Occipital lobe (tissue), 1 donor: ENCODE measurements at regions not wholly inside any gene's neighbourhood (a gene's known extent, or its start where the extent isn't known, plus 50 kb on each side); places are given as distances from the start of the nearest gene placed in this dataset.
A peak's percentile ranks its signal among the peaks of the same experiment; 100 is the strongest.
"Not testable (repeated sequence)": the region's sequence is repeated elsewhere in the genome, so short reads cannot be mapped to it uniquely, and the experiment has no call there.

ENCODE experiments used
- DNase-seq: peaks from one replicate; lab custom pipeline; 2025; lab: John Stamatoyannopoulos, UW

- peak; percentile 2 for DNase-seq
Observed at GRCh38 chr7:19377611-19378344, 232.6 kb upstream of the FERD3L start.

GRCh38 chr7:19376538-19376937 lies 231.3 kb upstream of the FERD3L start:
- no peak for DNase-seq

- DNase-seq = no peak
Observed at GRCh38 chr7:19375976-19376375, 230.8 kb upstream of the FERD3L start.

- DNase-seq = no peak
Observed at GRCh38 chr7:19373334-19373733, 228.1 kb upstream of the FERD3L start.

- DNase-seq = no peak
Observed at GRCh38 chr7:19369806-19370205, 224.6 kb upstream of the FERD3L start.

GRCh38 chr7:19369182-19369581 lies 224.0 kb upstream of the FERD3L start:
- no peak for DNase-seq

- DNase-seq = no peak
Observed at GRCh38 chr7:19368491-19368925, 223.3 kb upstream of the FERD3L start.

GRCh38 chr7:19364950-19365349 lies 219.7 kb upstream of the FERD3L start:
- no peak for DNase-seq

- DNase-seq = no peak
Observed at GRCh38 chr7:19362099-19362498, 216.9 kb upstream of the FERD3L start.

- DNase-seq = no peak
Observed at GRCh38 chr7:19353180-19353579, 208.0 kb upstream of the FERD3L start.

GRCh38 chr7:19352305-19352695 lies 207.1 kb upstream of the FERD3L start:
- DNase-seq = no peak

GRCh38 chr7:19351341-19352304 lies 206.4 kb upstream of the FERD3L start:
- DNase-seq = no peak

- no peak for DNase-seq
Observed at GRCh38 chr7:19339512-19339911, 194.3 kb upstream of the FERD3L start.

- DNase-seq = not testable (repeated sequence)
Observed at GRCh38 chr7:19338512-19338911, 193.3 kb upstream of the FERD3L start.

GRCh38 chr7:19336836-19337383 lies 191.7 kb upstream of the FERD3L start:
- DNase-seq = no peak

- DNase-seq = no peak
Observed at GRCh38 chr7:19333706-19334105, 188.5 kb upstream of the FERD3L start.

GRCh38 chr7:19327018-19327417 lies 181.8 kb upstream of the FERD3L start:
- DNase-seq = no peak

- no peak for DNase-seq
Observed at GRCh38 chr7:19322002-19322401, 176.8 kb upstream of the FERD3L start.

- DNase-seq = no peak
Observed at GRCh38 chr7:19318287-19318686, 173.1 kb upstream of the FERD3L start.

GRCh38 chr7:19317461-19317860 lies 172.2 kb upstream of the FERD3L start:
- no peak for DNase-seq

- no peak for DNase-seq
Observed at GRCh38 chr7:19312416-19312815, 167.2 kb upstream of the FERD3L start.

GRCh38 chr7:19307554-19307953 lies 162.3 kb upstream of the FERD3L start:
- DNase-seq = no peak
